ENCODE measurements at regions not wholly inside any gene's neighbourhood (a gene's known extent, or its start where the extent isn't known, plus 50 kb on each side); places are given as distances from the start of the nearest gene placed in this dataset.

DNA sequence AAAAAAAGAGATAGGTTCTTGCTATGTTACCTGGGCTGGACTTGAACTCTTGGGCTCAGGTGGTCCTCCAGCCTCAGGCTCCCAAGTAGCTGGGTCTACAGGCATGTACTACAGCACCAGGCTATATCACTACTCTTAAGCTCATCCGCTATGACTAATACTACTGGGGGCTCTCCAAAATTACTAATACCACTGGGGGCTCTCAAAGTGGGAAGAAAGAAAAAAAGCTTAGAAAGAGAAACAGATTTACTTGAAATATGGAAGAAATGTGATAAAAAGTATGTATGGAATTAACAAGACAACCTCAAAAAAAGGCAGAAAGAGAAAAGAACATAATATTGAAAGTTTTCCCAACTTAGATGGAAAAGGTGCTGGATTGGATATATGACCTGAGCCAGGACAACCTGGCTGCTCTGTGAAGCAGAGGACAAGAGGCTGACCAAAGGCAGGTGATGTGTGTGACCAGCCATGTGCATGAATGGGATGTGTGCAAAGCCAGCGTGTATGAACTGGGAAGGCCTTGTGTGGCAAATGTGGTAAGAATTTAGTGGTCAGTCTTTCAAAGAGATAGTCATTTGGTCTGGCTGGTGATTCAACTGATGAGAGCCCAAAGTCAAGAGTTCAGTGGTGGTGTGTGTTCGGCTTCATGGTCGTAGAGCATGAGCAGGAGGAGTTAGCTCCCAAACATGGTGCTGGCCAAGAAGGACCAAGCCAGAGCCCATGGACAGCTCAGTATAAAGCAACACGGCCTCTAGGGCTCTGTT is 232.4 kb upstream of the KLF14 start:
- DNase-seq (ENCODE audit: low read depth) = no peak

DNA sequence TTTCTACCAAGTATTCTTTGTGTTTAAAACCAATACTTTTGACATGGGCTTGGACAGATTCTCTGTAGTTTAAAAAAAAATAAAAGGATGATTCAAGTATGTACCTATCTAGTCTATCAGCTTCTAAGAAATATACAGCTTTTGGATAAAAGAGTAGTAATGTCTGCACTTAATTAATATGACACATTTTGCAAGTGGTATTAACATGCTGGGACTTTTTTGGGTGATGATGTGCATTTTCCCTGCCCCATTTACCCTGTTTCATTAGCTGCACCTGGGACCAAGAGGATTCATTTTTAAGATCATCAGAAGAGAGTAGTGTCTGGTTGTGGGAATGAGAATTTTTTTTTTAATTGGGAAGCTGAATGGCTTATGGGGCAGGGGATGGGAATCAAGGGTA is 236.2 kb upstream of the KLF14 start:
- no peak for DNase-seq (ENCODE audit: low read depth)

DNA sequence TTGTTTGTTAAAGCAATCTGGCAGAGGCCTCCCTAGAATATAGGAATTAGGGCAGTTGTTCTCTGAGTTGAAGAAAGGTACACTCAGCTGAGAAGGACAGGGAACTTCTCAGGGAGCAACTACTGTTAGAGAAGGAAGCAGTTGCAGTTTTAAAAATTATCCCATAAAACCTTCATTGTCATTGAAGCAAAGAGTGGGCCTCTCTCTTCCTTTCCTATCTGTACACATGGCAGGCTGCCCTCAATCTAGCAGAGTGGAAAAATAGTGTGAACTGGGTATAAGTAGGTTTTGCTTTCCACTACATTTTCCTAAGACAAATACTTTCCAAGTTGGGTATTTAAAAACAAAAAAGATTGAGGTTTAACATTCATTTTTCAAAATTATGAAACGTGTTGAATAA is 236.7 kb upstream of the KLF14 start:
- no peak for DNase-seq (ENCODE audit: low read depth)

DNA sequence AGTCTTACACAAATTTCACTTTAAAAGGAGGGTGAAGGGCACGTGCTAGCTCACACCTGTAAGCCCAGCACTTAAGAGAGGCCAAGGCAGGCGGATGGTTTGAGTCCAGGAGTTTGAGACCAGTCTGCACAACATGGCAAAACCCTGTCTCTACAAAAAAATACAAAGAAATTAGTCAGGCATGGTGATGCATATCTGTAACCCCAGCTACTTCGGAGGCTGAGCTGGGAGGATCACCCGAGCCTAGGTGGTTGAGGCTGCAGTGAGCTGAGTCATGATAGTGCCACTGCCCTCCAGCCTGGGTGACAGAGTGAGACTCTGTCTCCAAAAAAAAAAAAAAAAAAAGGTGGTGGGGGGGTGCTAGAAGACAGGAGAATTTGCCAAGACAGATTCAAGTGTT is 237.3 kb upstream of the KLF14 start:
- no peak for DNase-seq (ENCODE audit: low read depth)

DNA sequence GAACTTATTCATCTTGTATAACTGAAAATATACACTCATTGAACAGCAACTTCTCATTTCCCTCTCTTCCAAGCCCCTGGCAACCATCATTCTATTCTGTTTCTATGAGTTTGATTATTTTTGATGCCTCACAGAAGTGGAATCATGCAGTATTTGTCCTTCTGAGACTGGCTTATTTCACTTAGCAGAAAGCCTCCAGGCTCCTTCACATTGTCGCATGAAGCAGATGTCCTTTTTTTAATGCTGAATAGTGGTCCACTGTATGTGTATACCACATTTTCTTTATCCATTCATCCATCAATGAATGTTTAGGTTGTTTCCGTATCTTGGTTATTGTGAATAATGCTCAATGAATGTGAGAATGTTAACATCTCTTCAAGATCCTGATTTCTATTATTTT is 238.2 kb upstream of the KLF14 start:
- DNase-seq (ENCODE audit: low read depth) = no peak

DNA sequence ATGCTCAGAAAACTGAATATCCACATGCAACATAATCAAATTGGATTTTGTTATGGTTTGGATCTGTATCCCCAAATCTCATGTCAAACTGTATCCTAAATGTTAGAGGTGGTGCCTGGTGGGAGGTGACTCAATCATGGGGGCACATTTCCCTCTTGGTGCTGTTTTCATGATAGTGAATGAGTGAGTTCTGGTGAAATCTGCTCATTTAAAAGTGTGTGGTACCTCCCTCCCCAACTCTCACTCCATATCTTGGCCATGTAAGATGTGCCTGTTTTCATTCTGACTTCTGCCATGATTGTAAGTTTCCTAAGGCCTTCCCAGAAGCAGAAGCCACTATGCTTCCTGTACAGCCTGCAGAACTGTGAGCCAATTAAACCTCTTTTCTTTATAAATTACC is 239.6 kb upstream of the KLF14 start:
- no peak for DNase-seq (ENCODE audit: low read depth)

DNA sequence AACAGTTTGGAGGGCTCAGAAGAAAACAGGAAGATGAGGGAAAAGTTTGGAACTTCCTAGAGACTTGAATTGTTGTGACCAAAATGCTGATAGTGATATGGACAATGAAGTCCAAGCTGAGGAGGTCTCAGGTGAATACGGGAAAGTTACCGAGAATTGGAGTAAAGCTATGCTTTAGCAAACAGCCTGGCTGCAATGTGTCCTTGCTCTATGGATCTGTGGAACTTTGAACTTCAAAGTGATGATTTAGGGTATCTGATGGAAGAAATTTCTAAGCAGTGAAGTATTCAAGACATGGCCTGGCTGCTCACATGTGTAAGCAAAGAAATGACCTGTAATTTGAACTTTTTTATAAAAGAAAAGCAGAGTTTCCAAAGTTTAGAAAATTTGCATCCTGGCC is 240.2 kb upstream of the KLF14 start:
- no peak for DNase-seq (ENCODE audit: low read depth)

DNA sequence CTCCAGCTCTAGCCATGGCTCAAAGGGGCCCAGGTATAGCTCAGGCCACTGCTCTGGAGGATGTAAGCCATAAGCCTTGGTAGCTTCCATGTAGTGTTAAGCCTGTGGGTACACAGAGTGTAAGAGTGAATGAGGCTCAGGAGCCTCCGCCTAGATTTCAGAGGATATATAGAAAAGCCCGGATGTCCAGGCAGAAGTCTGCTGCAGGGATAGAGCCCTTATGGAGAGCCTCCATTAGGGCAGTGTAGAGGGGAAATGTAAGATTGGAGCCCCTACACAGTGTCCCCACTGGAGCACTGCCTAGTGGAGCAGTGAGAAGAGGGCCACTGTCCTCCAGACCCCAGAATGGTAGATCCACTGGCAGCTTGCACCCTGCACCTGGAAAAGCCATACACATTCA is 240.8 kb upstream of the KLF14 start:
- DNase-seq (ENCODE audit: low read depth) = no peak

DNA sequence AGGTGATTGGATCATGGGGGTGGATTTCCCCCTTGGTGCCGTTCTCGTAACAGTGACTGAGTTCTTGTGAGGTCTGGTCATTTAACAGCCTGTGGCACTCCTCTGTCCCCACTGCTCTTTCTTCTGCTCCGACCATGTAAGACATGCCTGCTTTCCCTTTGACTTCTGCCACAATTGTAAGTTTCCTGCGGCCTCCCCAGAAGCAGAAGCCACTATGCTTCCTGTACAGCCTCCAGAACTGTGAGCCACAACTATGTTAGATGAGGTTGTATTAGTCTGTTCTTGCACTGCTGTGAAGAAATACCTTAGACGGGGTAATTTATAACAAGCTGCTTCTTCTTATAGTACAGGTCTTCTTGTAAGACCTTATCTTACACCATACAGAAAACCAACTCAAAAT is 241.7 kb upstream of the KLF14 start:
- DNase-seq (ENCODE audit: low read depth) = no peak

DNA sequence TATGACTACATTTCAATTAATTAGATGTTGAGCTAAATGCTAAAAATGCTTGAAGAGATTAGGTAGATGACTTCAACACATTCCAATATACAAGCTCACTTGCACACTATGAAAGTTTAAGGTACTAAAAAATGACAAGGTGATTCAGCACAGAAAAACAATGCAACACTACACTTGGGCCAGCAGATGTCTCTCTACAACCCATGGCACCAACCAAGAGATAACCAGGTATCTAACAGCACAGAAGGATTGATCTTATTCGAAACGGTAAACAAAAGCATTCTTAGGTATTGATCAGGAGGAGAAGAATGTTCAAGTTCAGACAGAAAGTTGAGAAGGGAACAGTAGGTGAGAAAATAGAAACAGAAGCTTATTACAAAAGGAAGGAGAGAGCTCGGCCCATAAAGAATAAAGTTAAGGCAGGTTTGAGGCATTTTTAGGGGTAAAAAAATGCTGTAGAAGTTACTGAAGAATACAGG is 248.2 kb upstream of the KLF14 start:
- DNase-seq (ENCODE audit: low read depth) = no peak

DNA sequence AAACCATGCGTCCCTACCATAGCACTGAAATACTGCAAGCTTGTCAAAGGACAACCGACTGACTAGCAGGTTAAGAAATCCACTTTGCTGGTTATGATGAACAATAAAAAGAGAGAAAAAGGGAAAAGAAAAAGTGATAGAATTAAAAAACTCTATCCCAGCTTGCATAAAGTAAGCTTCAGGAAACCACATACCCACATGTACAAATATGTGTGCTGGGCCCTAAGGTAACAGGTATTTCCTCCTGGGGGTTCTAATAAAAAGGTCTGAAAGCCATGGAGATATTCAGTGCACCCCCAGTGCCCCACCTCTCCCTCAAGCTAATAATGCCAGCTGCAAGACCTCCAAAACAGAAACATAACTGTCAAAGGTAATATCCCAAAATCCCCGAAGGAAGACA is 248.6 kb upstream of the KLF14 start:
- DNase-seq (ENCODE audit: low read depth) = no peak

DNA sequence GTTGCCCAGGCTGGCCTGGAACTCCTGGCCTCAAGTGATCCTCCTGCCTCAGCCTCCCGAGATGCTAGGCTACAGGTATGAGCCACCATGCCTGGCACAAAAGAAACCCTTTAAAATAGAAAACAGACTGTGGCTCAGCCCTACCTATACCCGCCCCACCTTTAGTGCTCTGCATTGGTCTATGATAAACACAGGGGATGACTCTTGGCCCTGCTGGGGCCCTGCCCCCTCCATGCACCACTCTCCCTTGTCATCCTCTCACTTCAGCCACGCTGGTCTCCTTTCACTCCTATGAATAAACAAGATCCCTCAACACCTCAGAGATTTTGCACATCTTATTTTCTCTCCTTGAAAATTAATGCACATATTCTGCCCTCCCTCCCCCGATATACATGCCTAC is 251.4 kb upstream of the KLF14 start:
- no peak for DNase-seq (ENCODE audit: low read depth)

DNA sequence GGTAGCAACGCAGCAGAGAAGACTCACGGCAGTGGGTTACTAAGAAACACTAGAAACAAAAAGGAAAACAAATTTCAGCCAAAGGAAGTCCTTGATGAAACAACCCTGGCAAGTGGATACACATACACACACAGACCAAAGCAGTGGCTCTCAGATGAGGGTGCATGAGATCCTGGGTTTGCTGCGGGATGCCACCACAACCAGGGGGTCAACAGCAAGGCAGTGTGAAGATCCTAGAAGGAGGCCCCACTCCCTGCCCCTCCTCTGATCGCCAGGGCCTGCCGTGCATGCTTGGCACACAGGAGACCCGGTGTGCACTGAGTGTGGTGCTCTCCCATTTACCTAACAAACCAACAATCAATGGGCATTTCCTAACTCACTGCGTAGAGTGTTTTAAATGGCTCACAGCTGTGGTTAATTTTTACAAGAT is 252.3 kb upstream of the KLF14 start:
- DNase-seq (ENCODE audit: low read depth) = no peak

DNA sequence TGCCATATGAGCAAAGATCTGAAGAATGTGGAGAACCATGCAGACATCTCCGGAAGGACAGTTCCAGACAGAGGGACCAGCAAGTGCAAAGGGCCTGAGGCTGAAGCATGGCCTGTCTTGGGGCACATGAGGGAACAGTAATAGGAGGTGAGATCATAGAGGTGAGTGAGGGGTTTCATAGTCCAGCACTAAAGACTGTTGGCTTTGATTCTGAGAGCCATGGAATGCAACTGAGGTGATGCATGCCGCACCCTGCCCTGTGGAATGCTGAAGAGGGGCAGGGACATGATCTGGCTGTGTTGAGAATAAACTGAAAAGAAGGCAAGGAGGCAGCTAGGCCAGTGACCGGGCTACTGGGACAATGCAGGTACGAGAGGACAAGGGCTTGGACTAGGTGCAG is 253.1 kb upstream of the KLF14 start:
- no peak for DNase-seq (ENCODE audit: low read depth)

DNA sequence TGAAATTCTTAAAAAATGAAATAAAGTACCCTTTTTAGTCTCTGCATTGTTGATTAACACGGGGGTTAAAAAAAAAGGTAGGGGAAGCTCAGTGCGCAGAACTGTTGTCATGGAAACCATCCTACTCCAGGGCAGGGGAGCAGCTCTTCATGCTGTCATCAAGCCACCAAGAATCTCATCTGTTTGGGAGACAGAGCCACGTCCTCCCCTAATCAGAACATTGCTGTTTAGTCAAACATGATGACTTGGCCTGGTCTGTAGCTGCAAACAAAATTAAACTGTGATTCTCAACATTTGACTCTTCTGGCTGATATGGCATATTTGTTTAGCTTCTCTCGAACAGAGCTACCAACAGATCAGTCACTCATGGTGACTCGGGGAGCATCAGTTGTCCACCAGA is 254.4 kb upstream of the KLF14 start:
- DNase-seq (ENCODE audit: low read depth) = no peak

DNA sequence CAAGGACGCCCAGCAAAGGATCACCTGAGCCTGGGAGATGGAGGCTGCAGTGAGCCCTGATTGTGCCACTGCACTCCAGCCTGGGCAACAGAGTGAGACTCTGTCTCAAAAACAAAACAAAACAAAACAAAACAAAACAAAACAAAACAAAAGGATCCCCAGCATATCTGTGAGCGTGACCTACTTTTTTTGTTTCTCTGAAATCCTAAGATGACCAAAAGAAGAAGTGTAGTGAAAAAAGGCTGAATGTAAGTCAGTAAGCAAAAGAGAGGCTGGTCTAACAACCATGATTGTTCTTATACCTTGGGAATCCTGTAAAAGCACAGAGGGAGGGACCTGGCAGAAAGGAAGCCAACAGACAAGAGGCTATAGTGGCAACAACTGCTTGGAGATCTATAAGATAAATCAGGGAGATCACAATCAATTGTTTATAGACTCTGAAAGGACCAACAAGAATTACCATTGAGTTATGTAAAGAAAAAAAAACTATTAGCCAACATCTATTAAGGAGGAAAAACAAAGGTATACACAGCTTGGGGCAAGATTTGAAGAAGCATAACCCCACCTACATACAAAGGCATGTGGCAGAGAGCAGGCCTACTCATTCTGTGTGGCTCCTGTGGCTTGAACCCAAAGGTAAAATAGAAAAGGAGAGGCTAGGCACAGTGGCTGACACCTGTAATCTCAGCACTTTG is 255.2 kb upstream of the KLF14 start:
- no peak for DNase-seq (ENCODE audit: low read depth)

DNA sequence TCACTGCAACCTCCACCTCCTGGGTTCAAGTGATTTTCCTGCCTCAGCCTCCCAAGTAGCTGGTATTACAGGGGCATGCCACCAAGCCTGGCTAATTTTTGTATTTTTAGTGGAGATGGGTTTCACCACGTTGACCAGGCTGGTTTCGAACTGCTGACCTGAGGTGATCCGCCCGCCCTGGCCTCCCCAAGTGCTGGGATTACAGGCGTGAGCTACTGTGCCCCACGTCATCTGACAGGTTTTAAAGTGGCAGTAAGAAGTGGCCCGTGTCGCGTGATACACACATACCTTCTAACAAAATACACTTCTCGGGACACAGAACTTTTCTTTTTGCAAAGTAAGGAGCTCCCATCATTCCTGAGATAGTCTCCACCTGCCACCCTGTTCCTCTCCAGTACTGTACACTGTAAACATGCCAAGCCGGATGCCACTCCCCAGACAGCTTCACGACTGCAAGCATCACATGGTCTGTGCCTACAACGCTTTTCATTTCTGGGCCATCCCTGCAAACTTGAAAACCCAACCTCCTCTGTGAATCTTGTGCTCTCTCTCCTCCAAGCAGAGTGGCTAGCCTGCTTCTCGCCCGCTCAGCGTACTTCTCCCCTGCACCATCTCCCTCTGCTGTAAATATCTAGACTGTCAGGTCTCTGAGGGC is 256.3 kb upstream of the KLF14 start:
- no peak for DNase-seq (ENCODE audit: low read depth)

DNA sequence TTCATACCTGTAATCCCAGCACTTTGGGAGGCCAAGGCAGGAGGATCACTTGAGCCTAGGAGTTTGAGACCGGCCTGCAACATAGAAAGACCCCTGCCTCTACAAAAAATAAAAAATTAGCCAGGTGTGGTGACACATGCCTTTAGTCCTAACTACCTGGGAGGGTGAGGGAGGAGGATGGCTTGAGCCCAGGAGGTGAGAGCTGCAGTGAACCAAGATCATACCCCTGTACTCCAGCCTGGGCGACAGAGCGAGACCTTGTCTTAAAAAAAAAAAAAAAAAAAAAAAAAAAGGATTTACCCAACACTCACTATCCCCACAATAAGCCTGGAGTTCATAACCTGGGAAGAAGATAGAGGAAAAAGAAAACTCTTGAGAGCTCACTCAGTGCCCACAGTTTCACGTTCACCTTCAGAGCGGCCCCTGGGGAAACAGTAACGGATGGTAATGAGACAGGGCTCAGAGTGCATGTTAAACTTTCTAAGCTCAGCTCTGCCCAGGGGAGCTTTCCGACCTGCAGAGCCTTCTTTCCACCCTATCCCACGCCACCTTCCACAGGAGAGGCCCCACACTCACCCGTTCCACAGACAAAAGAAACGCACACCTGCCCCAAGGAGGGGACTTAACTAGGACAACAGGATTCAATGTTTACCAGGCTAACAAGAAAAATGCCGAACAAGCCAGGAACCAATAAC is 259.8 kb upstream of the KLF14 start:
- no peak for DNase-seq (ENCODE audit: low read depth)

DNA sequence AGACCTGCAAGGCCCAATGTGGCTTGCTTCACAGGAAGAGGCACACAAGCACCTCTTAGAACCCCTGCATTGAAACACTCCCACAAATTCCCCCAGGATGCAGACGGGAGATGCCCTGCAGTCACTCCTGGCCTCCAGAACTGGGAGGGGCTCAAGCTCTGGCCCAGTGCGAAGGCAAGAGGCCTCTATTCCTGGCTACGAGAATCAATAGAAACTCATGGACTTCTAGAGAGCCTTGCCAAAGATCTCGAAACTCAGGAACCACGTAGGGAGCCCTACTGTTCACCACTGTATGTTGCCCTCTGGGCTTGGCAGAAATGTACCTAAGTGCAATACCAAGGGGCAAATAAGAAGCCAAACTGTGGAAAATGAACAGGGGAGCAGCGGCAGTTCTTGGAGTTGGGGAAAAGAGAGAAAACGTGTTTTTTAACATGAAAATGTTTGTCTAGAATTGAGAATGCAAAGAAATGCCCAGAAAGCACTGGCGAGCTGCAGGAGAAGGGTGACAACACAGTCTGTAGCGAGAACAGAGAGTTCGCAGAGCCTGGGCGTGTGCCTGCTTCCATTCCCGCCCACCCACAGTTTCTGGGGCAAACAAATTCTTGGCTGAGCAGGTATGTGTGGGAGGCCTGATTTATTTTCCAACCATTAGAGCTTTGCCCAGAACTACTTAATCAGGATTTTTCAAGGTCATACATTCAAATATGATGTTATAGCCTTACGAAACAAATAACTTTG is 260.5 kb upstream of the KLF14 start:
- no peak for DNase-seq (ENCODE audit: low read depth)

DNA sequence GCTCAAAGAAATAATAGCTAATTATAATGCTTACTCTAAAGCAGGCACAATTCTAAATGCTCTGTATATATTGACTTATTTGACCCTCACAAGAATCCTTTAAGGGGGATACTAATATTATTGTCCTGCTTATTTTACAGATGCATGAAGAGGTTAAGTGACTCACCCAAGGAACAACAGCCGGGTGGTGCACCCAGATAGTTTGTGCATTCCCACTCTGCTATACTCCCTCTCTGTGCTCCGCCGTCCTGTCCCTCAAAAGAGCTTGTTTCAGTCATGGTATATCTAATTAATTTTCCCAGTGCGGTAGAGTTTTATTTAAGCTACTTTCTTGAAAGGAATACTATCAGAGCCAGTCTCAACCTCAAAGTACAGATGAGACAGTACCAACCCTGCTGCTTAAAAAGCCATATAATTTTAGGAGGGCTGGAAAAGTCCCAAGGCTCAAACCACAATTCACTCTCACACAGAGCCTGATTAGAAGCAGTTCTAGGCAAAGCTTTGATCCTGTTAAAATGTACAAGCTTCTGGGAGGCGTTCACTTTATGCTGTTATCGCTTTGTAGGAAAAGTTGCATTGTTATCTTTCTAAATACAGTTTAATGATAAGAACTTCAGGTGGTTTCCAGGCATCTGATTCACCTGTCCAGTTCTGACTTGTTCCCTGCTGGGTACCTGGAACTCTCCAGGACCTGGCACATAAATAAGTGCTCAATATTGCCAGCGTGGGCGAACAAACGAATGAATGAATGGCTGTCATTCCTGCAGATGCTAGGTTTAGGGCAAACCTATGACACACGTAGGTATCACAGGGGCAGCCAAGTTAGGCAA is 261.5 kb upstream of the KLF14 start:
- DNase-seq (ENCODE audit: low read depth) = no peak

DNA sequence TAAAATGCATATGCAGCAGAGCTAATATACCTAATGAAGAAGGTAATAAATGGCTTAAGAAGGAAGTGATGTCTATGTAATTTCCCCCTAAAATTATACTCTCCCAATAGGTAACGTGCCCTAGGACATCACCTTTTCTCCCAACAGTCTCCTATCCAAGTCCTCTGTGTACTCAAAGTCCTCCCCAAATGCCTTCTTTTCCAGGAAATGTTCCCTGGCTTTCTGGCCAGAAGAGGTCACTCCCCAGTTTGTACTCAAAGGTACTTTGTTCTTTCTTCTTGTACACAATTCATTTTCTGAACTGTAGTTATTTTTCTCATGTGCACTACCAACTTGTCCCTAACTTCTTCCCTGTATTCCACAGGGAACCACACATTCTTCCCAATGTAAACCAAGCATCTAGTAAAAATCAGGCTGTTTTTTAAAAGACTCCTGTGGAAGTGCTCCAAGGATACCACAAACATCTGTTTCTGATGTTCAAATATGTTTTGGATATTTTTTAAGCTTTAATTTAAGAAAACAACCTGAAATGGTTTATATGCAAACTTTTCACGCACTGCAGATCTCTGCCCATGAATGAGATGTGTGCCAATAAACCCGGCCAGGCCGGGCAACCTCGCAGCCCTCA is 262.3 kb upstream of the KLF14 start:
- DNase-seq (ENCODE audit: low read depth) = no peak
